ENCODE measurements at regions not wholly inside any gene's neighbourhood (a gene's known extent, or its start where the extent isn't known, plus 50 kb on each side); places are given as distances from the start of the nearest gene placed in this dataset.

GRCh38 chr9:23497137-23497504 is 328.9 kb downstream of the ELAVL2 start:
- no peak for TF ChIP-seq RCOR1 (IDR thresholded peaks at IDR 0.05; ENCODE audit: insufficient replicate concordance, low read length)
- TF ChIP-seq, protein P1, sequence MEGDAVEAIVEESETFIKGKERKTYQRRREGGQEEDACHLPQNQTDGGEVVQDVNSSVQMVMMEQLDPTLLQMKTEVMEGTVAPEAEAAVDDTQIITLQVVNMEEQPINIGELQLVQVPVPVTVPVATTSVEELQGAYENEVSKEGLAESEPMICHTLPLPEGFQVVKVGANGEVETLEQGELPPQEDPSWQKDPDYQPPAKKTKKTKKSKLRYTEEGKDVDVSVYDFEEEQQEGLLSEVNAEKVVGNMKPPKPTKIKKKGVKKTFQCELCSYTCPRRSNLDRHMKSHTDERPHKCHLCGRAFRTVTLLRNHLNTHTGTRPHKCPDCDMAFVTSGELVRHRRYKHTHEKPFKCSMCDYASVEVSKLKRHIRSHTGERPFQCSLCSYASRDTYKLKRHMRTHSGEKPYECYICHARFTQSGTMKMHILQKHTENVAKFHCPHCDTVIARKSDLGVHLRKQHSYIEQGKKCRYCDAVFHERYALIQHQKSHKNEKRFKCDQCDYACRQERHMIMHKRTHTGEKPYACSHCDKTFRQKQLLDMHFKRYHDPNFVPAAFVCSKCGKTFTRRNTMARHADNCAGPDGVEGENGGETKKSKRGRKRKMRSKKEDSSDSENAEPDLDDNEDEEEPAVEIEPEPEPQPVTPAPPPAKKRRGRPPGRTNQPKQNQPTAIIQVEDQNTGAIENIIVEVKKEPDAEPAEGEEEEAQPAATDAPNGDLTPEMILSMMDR (conservative IDR thresholded peaks at IDR 0.05; ENCODE audit: low read depth, low read length): no peak

All from IMR-90 (cell line).